ENCODE measurements at regions not wholly inside any gene's neighbourhood (a gene's known extent, or its start where the extent isn't known, plus 50 kb on each side); places are given as distances from the start of the nearest gene placed in this dataset.

DNA sequence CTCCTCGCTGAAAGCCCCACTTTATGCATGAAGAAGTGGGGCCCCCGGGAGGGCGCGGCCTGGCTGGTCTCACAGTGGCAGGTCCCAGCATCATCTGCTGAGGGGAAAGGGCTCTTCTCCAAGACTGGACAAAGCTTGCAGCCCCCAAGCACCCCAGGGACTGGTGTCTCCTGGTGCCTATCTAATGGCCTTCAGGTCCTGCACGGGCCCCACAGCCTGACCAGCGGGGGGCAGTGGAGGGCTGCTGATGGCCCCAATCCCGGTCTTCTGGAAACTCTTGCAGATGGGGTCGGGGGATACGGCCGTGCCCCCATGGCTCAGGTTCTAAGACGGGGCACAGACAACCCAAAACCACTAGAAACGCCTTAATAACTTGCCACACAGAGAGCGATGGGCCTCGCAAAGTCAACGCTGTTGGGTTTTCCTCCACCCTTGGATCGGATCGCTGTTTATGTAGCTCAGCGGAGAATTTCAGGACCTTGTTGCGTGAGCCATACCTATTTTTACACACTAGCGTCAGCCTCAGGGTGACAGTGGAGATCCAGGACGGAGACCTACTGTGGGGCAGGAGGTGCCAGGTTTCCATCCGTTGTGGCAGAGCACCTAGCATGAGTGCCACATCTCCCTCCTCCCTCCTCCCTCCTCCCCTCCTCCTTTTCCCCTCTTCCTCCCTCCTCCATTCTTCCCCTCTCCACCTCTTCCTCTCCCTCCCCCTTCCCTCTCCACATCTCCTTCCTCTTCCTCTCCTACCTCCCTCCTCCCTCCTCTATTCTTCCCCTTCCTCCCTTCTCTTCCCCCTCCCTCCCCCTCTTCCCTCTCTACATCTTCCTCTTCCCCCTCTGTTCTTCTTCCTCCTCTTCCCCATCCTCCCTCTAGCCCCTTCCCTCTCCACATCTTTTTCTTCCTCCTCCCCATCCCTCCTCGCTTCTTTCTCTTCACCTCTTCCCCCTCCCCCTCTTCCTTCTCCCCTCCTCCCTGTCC lies 79.3 kb upstream of the ALDH1L1 start:
- TF ChIP-seq, protein P1, sequence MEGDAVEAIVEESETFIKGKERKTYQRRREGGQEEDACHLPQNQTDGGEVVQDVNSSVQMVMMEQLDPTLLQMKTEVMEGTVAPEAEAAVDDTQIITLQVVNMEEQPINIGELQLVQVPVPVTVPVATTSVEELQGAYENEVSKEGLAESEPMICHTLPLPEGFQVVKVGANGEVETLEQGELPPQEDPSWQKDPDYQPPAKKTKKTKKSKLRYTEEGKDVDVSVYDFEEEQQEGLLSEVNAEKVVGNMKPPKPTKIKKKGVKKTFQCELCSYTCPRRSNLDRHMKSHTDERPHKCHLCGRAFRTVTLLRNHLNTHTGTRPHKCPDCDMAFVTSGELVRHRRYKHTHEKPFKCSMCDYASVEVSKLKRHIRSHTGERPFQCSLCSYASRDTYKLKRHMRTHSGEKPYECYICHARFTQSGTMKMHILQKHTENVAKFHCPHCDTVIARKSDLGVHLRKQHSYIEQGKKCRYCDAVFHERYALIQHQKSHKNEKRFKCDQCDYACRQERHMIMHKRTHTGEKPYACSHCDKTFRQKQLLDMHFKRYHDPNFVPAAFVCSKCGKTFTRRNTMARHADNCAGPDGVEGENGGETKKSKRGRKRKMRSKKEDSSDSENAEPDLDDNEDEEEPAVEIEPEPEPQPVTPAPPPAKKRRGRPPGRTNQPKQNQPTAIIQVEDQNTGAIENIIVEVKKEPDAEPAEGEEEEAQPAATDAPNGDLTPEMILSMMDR (IDR thresholded peaks at IDR 0.05) = peak; percentile 40 to 83 (median 62)
- TF ChIP-seq POLR2A (IDR thresholded peaks at IDR 0.05) (no peak), EP300 (IDR thresholded peaks at IDR 0.05) (peak in 1 of 2 donors; percentile 42)

Measured in tibial nerve (tissue), 4 donors.